Mesendoderm (in vitro differentiated cells): ENCODE measurements at regions not wholly inside any gene's neighbourhood (a gene's known extent, or its start where the extent isn't known, plus 50 kb on each side); places are given as distances from the start of the nearest gene placed in this dataset.

ENCODE experiments used
- DNase-seq: peaks from one replicate; pipeline ENCODE4 v3.0.0; 2013
- H2AK5ac ChIP-seq: 2 replicates; pipeline ENCODE4 v1.6.1; 2013; ENCODE audit warnings: low read length, inconsistent platforms
- H2BK120ac ChIP-seq: 2 replicates; pipeline ENCODE4 v1.6.1; 2013; ENCODE audit warnings: low read depth, mild to moderate bottlenecking, low read length, moderate library complexity, mixed read lengths
- H2BK15ac ChIP-seq: replicated peaks from 2 replicates; pipeline ENCODE4 v1.6.1; 2013; ENCODE audit warnings: low read depth, mild to moderate bottlenecking, moderate library complexity
- H2BK5ac ChIP-seq: 2 replicates; pipeline ENCODE4 v1.6.1; 2013; ENCODE audit warnings: low read length, inconsistent platforms
- H3K18ac ChIP-seq: 2 replicates; pipeline ENCODE4 v1.6.1; 2013; ENCODE audit warnings: mild to moderate bottlenecking, low read length, mixed read lengths
- H3K23ac ChIP-seq: one replicate; pipeline ENCODE4 v1.6.1; 2013; ENCODE audit warnings: low read length
- H3K27ac ChIP-seq: 2 replicates; pipeline ENCODE4 v1.5.1; 2013; ENCODE audit warnings: low read depth, mild to moderate bottlenecking, inconsistent platforms, low read length, moderate library complexity
- H3K27me3 ChIP-seq: 2 replicates; pipeline ENCODE4 v1.6.1; 2013; ENCODE audit warnings: low read length, control low read depth, mild to moderate bottlenecking, inconsistent platforms; ENCODE audit not compliant: insufficient read depth, poor library complexity
- H3K36me3 ChIP-seq: 2 replicates; pipeline ENCODE4 v1.6.1; 2013; ENCODE audit warnings: low read length, inconsistent platforms; ENCODE audit not compliant: control insufficient read depth, insufficient read depth
- H3K4ac ChIP-seq: one replicate; pipeline ENCODE4 v1.6.1; 2013; ENCODE audit warnings: low read depth, mild to moderate bottlenecking, low read length, moderate library complexity
- H3K4me1 ChIP-seq: 2 replicates; pipeline ENCODE4 v1.6.1; 2013; ENCODE audit warnings: low read depth, low read length, inconsistent platforms; ENCODE audit not compliant: control insufficient read depth
- H3K4me2 ChIP-seq: 2 replicates; pipeline ENCODE4 v1.6.1; 2013; ENCODE audit warnings: low read length
- H3K4me3 ChIP-seq: 2 replicates; pipeline ENCODE4 v1.5.1; 2013; ENCODE audit warnings: mild to moderate bottlenecking, low read length
- H3K56ac ChIP-seq: one replicate; pipeline ENCODE4 v1.6.1; 2013; ENCODE audit warnings: low read length
- H3K79me1 ChIP-seq: 2 replicates; pipeline ENCODE4 v1.6.1; 2013; ENCODE audit warnings: low read length, inconsistent platforms
- H3K79me2 ChIP-seq: 2 replicates; pipeline ENCODE4 v1.6.1; 2013; ENCODE audit warnings: mild to moderate bottlenecking, low read length; ENCODE audit not compliant: control insufficient read depth, insufficient read depth
- H3K9ac ChIP-seq: 2 replicates; pipeline ENCODE4 v1.6.1; 2013; ENCODE audit warnings: low read length, inconsistent platforms
- H4K5ac ChIP-seq: one replicate; pipeline ENCODE4 v1.6.1; 2013; ENCODE audit warnings: low read length
- H4K8ac ChIP-seq: one replicate; pipeline ENCODE4 v1.6.1; 2013; ENCODE audit warnings: low read depth, mild to moderate bottlenecking, control low read depth, low read length, moderate library complexity
- WGBS: extraction: QIAGEN DNeasy Blood & Tissue Kit; methylation state at CpG from one replicate; pipeline ENCODE4 v1.1.7; 2013; ENCODE audit warnings: low lambda C conversion rate, missing lambda C conversion rate; ENCODE audit not compliant: insufficient coverage; ENCODE audit errors: extremely low coverage; 5-methylcytosine and 5-hydroxymethylcytosine counted together

DNA sequence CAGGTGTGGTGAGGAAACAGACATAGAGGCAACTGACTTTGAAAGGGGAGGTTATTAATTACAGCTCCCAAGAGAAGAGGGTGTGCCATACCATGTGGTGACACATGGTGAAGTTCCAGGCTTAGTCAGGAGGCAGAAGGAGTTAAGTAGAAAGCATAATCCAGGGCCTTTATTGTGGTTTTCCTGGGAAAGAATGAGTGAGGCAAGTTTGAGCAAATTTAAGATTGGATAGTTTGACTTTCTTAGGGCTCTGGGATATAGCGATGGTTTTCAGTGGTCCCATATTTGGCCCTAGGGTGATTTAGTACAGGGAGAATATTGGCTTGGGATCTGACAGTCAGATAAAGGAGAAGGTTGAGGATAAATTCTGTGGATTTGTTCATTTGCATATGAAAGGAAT is 495.9 kb upstream of the FSTL5 start:
- Histone ChIP-seq H3K23ac (no peak overlapping the region), H3K4ac (no peak overlapping the region), H3K18ac (no peak overlapping the region), H3K4me2 (no peak overlapping the region), H3K79me1 (no peaks in the 10 kb centered on the region), H3K27ac (no peak overlapping the region), H4K8ac (no peak overlapping the region), H3K4me3 (no peak overlapping the region), H3K27me3 (no peaks in the 10 kb centered on the region), H4K5ac (no peak overlapping the region), H3K9ac (no peak overlapping the region), H3K79me2 (no peaks in the 10 kb centered on the region), H2BK5ac (no peak overlapping the region), H2BK15ac (no peak overlapping the region), H2BK120ac (no peak overlapping the region), H3K4me1 (no peaks in the 10 kb centered on the region), H2AK5ac (no peak overlapping the region), H3K36me3 (no peaks in the 10 kb centered on the region), H3K56ac (no peak overlapping the region)
- no peak for DNase-seq
- WGBS, result no CpG with 5 or more reads among the region's 1 CpG

DNA sequence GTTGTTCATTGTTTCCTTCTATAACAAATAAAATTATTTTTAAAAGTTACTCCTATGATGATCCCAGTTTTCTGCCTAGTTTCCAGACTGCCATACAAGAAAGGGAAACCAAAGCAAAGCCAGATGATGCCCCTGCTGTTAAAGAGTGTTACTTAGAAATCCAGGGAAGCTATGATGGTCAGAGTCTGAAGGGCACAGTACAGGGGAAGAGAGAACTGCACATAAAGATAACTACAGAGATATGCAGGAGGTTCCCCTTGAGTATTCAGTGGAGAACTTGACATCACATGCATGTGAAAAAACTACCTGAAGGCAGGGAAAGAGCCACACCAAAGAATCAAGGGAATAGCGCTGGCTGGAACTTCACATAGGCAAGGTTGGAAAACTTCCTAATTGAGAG is 494.2 kb upstream of the FSTL5 start:
- H3K4ac ChIP-seq, result no peak overlapping the region
- no peak overlapping the region for H2BK15ac ChIP-seq
- no peak overlapping the region for H3K27ac ChIP-seq
- H3K18ac ChIP-seq, result no peak overlapping the region
- no peak overlapping the region for H3K56ac ChIP-seq
- H3K27me3 ChIP-seq, result no peaks in the 10 kb centered on the region
- no peaks in the 10 kb centered on the region for H3K79me2 ChIP-seq
- H4K5ac ChIP-seq, result no peak overlapping the region
- no peak for DNase-seq
- H3K23ac ChIP-seq, result no peak overlapping the region
- no peak overlapping the region for H3K4me2 ChIP-seq
- H2AK5ac ChIP-seq, result no peak overlapping the region
- H2BK120ac ChIP-seq, result no peak overlapping the region
- H3K36me3 ChIP-seq, result no peaks in the 10 kb centered on the region
- H2BK5ac ChIP-seq, result no peak overlapping the region
- H4K8ac ChIP-seq, result no peak overlapping the region
- H3K4me1 ChIP-seq, result no peaks in the 10 kb centered on the region
- H3K4me3 ChIP-seq, result no peak overlapping the region
- no peak overlapping the region for H3K9ac ChIP-seq
- no CpG with 5 or more reads among the region's 1 CpG for WGBS
- H3K79me1 ChIP-seq, result no peaks in the 10 kb centered on the region

- Histone ChIP-seq H4K8ac (no peak overlapping the region), H3K27me3 (no peaks in the 10 kb centered on the region), H3K79me2 (no peaks in the 10 kb centered on the region), H3K56ac (no peak overlapping the region), H3K4me2 (no peak overlapping the region), H3K27ac (no peak overlapping the region), H2BK5ac (no peak overlapping the region), H4K5ac (no peak overlapping the region), H3K4me3 (no peak overlapping the region), H3K23ac (no peak overlapping the region), H3K4me1 (no peaks in the 10 kb centered on the region), H3K18ac (no peak overlapping the region), H3K4ac (no peak overlapping the region), H2AK5ac (no peak overlapping the region), H2BK15ac (no peak overlapping the region), H2BK120ac (no peak overlapping the region), H3K36me3 (no peaks in the 10 kb centered on the region), H3K9ac (no peak overlapping the region), H3K79me1 (no peaks in the 10 kb centered on the region)
- DNase-seq, result no peak
- whole genome bisulfite sequencing, result no CpG with 5 or more reads among the region's 1 CpG
Observed at GRCh38 chr4:162650166-162650565, 486.4 kb upstream of the FSTL5 start.

DNA sequence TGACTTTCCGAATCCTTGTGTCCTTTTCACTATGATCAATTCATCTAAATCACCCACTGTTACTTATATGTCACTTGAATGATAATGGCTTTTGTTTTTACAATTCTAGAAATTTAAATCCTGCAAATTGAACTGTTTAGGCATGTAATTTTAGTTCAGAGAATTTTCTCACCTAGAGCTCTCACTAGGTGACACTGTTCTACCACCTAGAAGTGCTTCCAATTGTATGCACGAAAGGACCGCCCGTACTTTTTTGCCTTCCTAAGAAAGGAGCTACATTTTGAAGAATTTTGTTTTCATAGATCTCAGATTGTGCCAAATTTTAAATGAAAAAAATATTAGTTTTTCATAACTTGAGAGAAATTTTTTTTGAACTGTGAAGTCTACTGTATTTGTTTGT is 481.6 kb upstream of the FSTL5 start:
- no CpG with 5 or more reads among the region's 4 CpGs for WGBS
- H3K79me2 ChIP-seq, result no peaks in the 10 kb centered on the region
- DNase-seq, result peak; percentile 71

DNA sequence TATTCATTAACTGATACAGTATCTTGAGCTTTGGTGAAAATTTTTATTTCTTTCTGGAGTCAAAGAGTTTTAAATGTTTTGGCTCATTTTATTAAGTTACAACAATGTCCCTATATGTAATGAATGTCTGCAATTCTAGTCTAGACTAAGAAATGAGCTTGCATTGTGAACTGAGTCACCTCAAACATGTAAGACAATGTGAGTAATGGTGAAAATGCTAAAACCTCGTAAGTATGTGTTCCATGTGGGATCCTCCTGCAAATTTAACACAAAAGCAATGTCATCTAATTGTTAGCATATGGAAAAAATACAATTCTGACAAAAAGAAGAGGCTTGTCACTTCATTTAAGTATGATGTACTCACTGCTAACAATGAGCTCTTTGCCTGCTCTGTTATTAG is 480.5 kb upstream of the FSTL5 start:
- peak; percentile 72 for DNase-seq
- Histone ChIP-seq H3K23ac (no peak overlapping the region), H2AK5ac (no peak overlapping the region), H3K27ac (no peak overlapping the region), H3K4ac (no peak overlapping the region), H3K27me3 (no peaks in the 10 kb centered on the region), H2BK5ac (no peak overlapping the region), H3K4me3 (no peak overlapping the region), H3K56ac (no peak overlapping the region), H3K79me2 (no peaks in the 10 kb centered on the region), H2BK15ac (no peak overlapping the region), H4K8ac (no peak overlapping the region), H3K4me1 (no peaks in the 10 kb centered on the region), H3K36me3 (no peaks in the 10 kb centered on the region), H2BK120ac (no peak overlapping the region), H3K9ac (no peak overlapping the region), H4K5ac (no peak overlapping the region), H3K18ac (no peak overlapping the region), H3K79me1 (no peaks in the 10 kb centered on the region), H3K4me2 (no peak overlapping the region)
- WGBS, result no CpG with 5 or more reads among the region's 1 CpG

More for the DNA sequence above, 481.6 kb upstream of the FSTL5 start:
- Histone ChIP-seq H3K36me3 (no peaks in the 10 kb centered on the region), H3K4me3 (no peak overlapping the region), H4K8ac (no peak overlapping the region), H3K9ac (no peak overlapping the region), H3K23ac (no peak overlapping the region), H3K18ac (no peak overlapping the region), H2BK120ac (no peak overlapping the region), H2BK15ac (no peak overlapping the region), H3K27ac (no peak overlapping the region), H4K5ac (no peak overlapping the region), H3K4ac (no peak overlapping the region), H3K27me3 (no peaks in the 10 kb centered on the region), H3K4me1 (no peaks in the 10 kb centered on the region), H2BK5ac (no peak overlapping the region), H3K79me1 (no peaks in the 10 kb centered on the region), H2AK5ac (no peak overlapping the region), H3K56ac (no peak overlapping the region), H3K4me2 (no peak overlapping the region)

GRCh38 chr4:162640152-162640551 is 476.4 kb upstream of the FSTL5 start:
- Histone ChIP-seq H3K4me3 (no peak overlapping the region), H4K8ac (no peak overlapping the region), H2BK120ac (no peak overlapping the region), H3K18ac (no peak overlapping the region), H3K9ac (no peak overlapping the region), H3K79me2 (no peaks in the 10 kb centered on the region), H2BK15ac (no peak overlapping the region), H3K27ac (no peak overlapping the region), H3K56ac (no peak overlapping the region), H3K23ac (peak overlapping the region; percentile 7), H2AK5ac (no peak overlapping the region), H4K5ac (no peak overlapping the region), H3K36me3 (no peaks in the 10 kb centered on the region), H3K27me3 (no peaks in the 10 kb centered on the region), H3K79me1 (no peaks in the 10 kb centered on the region), H2BK5ac (no peak overlapping the region), H3K4ac (peak overlapping the region; percentile 85), H3K4me2 (no peak overlapping the region), H3K4me1 (no peaks in the 10 kb centered on the region)
- no CpG with 5 or more reads among the region's 13 CpGs for WGBS
- no peak for DNase-seq
